ENCODE measurements at regions not wholly inside any gene's neighbourhood (a gene's known extent, or its start where the extent isn't known, plus 50 kb on each side); places are given as distances from the start of the nearest gene placed in this dataset.
A peak's percentile ranks its signal among the peaks of the same experiment; 100 is the strongest.
"Not testable (repeated sequence)": the region's sequence is repeated elsewhere in the genome, so short reads cannot be mapped to it uniquely, and the experiment has no call there.

DNA sequence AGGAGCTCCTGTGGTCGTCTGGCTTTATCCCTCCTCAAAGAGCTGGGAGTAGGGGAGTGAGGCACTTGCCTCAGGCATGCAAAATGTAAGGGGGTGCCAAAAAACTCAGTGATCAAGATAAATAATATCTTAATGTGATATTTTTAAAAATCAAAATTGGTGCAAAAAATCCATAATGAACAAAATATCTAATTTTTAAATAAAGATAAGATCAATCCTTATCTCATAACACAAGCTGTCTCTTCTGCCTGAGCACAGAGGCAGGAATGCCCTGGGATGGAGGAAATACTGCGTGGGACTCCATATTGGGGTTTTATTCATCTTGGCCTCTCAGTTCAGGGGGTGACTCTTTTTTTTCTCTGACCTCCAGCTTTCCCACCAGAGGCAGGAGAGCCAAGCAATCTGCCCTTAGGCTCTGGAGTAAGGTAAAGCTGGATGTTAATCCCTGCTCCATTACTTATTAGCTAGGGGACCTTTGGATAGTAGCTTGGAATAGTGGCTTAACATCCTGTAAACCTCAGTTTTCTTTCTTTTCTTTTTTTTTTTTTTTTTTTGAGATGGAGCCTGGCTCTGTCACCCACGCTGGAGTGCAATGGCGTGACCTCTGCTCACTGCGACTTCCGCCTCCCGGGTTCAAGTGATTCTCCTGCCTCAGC is 77.3 kb upstream of the NFASC start:
- Mint-ChIP-seq H3K9me3 (peaks cover 3% of the 10 kb centered on the region), H3K4me1 (ENCODE audit: low read depth) (no peaks in the 10 kb centered on the region), H3K27me3 (ENCODE audit: low read depth) (peaks cover 14% of the 10 kb centered on the region), H3K4me3 (no peak overlapping the region), H3K36me3 (ENCODE audit: insufficient read depth) (no peaks in the 10 kb centered on the region)
- DNase-seq (no peak), ATAC-seq (no peak)

DNA sequence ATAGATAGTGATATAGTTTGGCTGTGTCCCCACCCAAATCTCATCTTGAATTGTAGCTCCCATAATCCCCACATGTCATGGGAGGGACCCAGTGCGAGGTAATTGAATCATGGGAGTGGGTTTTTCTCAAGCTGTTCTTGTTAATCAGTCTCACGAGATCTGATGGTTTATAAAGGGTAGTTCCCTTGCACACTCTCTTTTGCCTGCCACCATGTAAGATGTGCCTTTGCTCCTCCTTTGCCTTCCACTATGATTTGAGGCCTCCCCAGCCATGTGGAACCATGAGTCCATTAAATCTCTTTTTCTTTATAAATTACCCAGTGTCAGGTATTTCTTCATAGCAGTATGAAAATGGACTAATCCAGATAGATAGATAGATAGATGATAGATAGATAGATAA is 73.8 kb upstream of the NFASC start:
- H3K9me3 Mint-ChIP-seq; H3K27me3 Mint-ChIP-seq (ENCODE audit: low read depth); H3K4me1 Mint-ChIP-seq (ENCODE audit: low read depth); H3K4me3 Mint-ChIP-seq; DNase-seq; H3K36me3 Mint-ChIP-seq (ENCODE audit: insufficient read depth); ATAC-seq: not testable (repeated sequence)

GRCh38 chr1:204797401-204797800 is 73.3 kb upstream of the NFASC start:
- DNase-seq, result no peak
- H3K36me3 Mint-ChIP-seq (ENCODE audit: insufficient read depth), result no peaks in the 10 kb centered on the region
- H3K9me3 Mint-ChIP-seq, result peaks cover 3% of the 10 kb centered on the region
- no peaks in the 10 kb centered on the region for H3K4me1 Mint-ChIP-seq (ENCODE audit: low read depth)
- no peak overlapping the region for H3K4me3 Mint-ChIP-seq
- peaks cover 5% of the 10 kb centered on the region for H3K27me3 Mint-ChIP-seq (ENCODE audit: low read depth)
- no peak for ATAC-seq

GRCh38 chr1:204799630-204800029 is 71.0 kb upstream of the NFASC start:
- Mint-ChIP-seq H3K27me3 (ENCODE audit: low read depth) (peaks cover 5% of the 10 kb centered on the region), H3K4me1 (ENCODE audit: low read depth) (peaks cover 2% of the 10 kb centered on the region), H3K4me3 (no peak overlapping the region), H3K9me3 (peaks cover 3% of the 10 kb centered on the region), H3K36me3 (ENCODE audit: insufficient read depth) (no peaks in the 10 kb centered on the region)
- ATAC-seq, result no peak
- no peak for DNase-seq

DNA sequence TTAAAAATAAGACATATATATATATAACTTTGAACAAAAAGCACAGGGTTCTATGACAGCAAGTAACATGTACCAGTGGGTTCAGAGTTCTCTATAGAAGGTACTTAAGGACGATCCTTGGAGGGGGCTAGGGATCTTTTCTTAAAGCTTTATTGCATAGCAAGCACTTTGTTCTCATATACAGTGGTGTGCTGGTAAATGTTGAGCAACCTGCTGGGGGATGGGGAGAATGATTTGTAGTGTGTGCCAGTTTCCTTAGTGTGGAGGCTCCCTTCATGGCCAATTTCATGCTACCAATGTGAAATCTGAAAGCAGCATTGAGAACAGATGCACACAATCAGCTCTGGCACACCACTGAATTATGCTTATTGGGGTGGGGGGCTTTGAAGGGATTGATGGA is 69.5 kb upstream of the NFASC start:
- Mint-ChIP-seq H3K9me3 (peaks cover 3% of the 10 kb centered on the region), H3K36me3 (ENCODE audit: insufficient read depth) (no peaks in the 10 kb centered on the region), H3K4me3 (no peak overlapping the region), H3K27me3 (ENCODE audit: low read depth) (peaks cover 5% of the 10 kb centered on the region), H3K4me1 (ENCODE audit: low read depth) (peaks cover 2% of the 10 kb centered on the region)
- ATAC-seq (no peak), DNase-seq (no peak)

DNA sequence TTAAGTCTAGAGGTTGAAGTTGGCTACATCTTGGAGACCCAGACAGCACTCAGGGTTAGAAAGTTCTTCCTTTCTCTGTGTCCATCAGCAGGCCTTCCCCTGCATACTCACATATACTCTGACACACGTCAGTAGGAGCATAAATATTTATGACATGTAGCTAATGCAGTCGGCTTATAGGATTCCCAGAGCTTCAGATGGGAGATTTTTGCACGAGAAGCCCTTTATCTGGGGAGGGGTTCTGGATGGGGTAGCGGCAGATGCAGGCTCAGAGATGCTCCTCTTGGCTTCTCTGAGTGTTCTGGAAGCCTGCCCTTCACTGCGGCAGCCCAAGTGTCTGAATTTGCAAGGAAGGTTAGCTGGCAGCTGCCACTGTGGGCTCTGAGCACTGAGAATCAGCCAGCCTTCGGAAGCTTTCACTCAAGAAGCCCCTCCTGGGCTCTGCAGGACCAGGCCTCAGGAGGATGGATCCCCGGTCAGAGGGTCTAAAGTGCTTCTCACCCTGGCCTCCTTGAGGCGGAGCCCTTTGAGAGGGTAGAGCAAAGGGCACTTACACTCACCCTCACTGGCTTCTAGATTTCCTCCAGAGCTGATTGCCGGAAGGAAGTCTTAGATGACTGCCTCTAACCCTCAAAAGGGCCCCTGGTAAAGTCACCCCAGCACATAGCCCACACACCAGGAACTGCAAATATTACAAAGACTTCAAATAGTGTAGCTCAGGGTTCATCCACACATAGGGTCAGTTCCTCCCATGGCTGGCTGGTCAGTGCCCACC is 68.1 kb upstream of the NFASC start:
- H3K4me3 Mint-ChIP-seq, result no peak overlapping the region
- H3K9me3 Mint-ChIP-seq, result peaks cover under 1% of the 10 kb centered on the region
- ATAC-seq (no peak), DNase-seq (no peak)
- H3K36me3 Mint-ChIP-seq (ENCODE audit: insufficient read depth), result no peaks in the 10 kb centered on the region
- H3K27me3 Mint-ChIP-seq (ENCODE audit: low read depth), result peaks cover 5% of the 10 kb centered on the region
- H3K4me1 Mint-ChIP-seq (ENCODE audit: low read depth), result peaks cover 2% of the 10 kb centered on the region

- H3K27me3 Mint-ChIP-seq (ENCODE audit: low read depth), result peaks cover 5% of the 10 kb centered on the region
- no peak for ATAC-seq
- no peaks in the 10 kb centered on the region for H3K36me3 Mint-ChIP-seq (ENCODE audit: insufficient read depth)
- DNase-seq, result no peak
- H3K4me3 Mint-ChIP-seq, result no peak overlapping the region
- no peaks in the 10 kb centered on the region for H3K9me3 Mint-ChIP-seq
- H3K4me1 Mint-ChIP-seq (ENCODE audit: low read depth), result peaks cover 2% of the 10 kb centered on the region
Observed at GRCh38 chr1:204803607-204804006, 67.1 kb upstream of the NFASC start.

DNA sequence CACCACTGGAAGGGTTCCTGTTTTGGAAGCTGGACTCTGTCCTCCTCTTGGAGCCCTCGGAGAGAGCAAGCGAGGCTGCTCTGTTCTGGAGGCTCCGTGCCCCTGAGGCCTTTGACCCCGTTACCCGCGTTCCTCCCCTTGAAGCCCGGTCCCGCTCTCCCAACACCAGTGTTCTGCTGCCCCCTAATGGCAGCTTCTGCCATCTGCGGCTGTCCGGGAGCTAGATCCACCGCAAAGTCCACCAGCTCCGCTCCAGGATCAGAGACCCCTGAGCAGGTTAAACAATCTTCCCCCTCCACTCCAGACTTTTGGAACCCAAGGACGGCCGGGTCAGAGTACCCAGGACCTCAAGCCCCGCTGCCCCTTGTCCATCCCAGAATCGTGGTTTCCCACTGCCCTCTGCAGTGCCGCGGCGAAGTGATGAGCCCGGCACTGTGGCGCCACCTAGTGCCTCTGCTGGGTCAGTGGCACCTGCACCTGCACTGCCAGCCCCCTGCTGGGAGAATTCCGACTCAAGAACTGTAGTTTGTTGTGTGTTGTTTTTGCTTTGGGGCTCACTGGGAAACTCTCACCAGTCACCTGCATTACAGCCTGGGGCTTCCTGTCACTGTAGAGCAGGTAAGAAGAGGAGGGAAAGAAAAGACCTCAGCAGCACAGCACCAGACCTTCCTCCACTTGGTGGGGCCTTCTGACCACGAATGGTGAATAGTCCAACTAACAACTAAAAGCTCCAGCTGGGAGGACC is 63.5 kb upstream of the NFASC start:
- no peaks in the 10 kb centered on the region for H3K9me3 Mint-ChIP-seq
- peaks cover 2% of the 10 kb centered on the region for H3K4me1 Mint-ChIP-seq (ENCODE audit: low read depth)
- H3K27me3 Mint-ChIP-seq (ENCODE audit: low read depth), result no peaks in the 10 kb centered on the region
- H3K4me3 Mint-ChIP-seq, result peak overlapping the region; percentile 82
- H3K36me3 Mint-ChIP-seq (ENCODE audit: insufficient read depth), result no peaks in the 10 kb centered on the region
- DNase-seq (peak; percentile 78), ATAC-seq (peak; percentile 96 to 97)

- H3K27me3 Mint-ChIP-seq (ENCODE audit: low read depth), result peaks cover 9% of the 10 kb centered on the region
- no peaks in the 10 kb centered on the region for H3K9me3 Mint-ChIP-seq
- DNase-seq (no peak), ATAC-seq (no peak)
- no peaks in the 10 kb centered on the region for H3K4me1 Mint-ChIP-seq (ENCODE audit: low read depth)
- H3K4me3 Mint-ChIP-seq, result no peak overlapping the region
- no peaks in the 10 kb centered on the region for H3K36me3 Mint-ChIP-seq (ENCODE audit: insufficient read depth)
Observed at GRCh38 chr1:204809488-204809887, 61.2 kb upstream of the NFASC start.

DNA sequence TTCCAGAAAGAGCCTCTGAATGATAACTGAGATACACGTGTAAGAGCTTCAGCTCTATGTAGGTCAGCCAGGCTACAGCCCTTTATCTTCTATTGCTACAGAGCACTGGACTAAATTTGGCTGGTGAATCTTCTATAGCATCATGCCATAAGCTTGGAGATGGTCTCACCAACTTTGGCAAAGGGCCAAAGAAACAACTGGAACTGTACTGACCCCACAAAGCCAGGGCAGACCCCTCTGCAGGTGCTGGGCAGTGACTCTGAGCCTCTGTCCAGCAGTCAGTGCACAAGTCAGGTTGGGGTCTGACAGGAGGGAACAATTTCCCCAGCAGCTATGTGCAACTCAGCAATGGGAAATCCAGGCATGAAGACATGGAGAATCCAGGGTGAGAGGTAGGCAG is 57.8 kb upstream of the NFASC start:
- Mint-ChIP-seq H3K9me3 (no peaks in the 10 kb centered on the region), H3K4me3 (no peak overlapping the region), H3K36me3 (ENCODE audit: insufficient read depth) (no peaks in the 10 kb centered on the region), H3K27me3 (ENCODE audit: low read depth) (peaks cover 25% of the 10 kb centered on the region), H3K4me1 (ENCODE audit: low read depth) (no peaks in the 10 kb centered on the region)
- DNase-seq (no peak), ATAC-seq (no peak)

DNA sequence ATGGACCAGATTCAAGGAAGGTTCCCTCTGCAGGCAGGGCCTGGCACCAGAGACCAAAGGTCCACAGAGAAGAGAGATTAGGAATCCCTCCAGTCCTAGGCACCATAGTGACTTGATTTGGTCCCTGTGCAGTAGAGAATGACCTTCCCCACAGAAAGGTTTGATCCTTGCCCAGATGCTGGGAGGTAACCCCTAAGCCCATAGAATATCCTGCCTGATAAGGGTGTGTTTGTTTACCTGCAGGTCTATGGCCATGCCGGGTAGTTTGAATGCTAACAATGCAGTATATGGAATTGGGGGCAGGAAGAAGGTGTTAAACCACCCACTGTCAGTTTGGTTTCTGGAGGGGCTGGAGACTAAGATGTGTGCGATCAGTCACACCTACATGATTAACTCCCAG is 57.1 kb upstream of the NFASC start:
- H3K4me3 Mint-ChIP-seq, result no peak overlapping the region
- no peaks in the 10 kb centered on the region for H3K36me3 Mint-ChIP-seq (ENCODE audit: insufficient read depth)
- no peak for DNase-seq
- H3K27me3 Mint-ChIP-seq (ENCODE audit: low read depth), result peaks cover 29% of the 10 kb centered on the region
- H3K9me3 Mint-ChIP-seq, result no peaks in the 10 kb centered on the region
- H3K4me1 Mint-ChIP-seq (ENCODE audit: low read depth), result no peaks in the 10 kb centered on the region
- no peak for ATAC-seq

GRCh38 chr1:204814166-204814884 is 56.3 kb upstream of the NFASC start:
- no peak for DNase-seq
- no peak for ATAC-seq
- H3K9me3 Mint-ChIP-seq, result no peaks in the 10 kb centered on the region
- no peaks in the 10 kb centered on the region for H3K36me3 Mint-ChIP-seq (ENCODE audit: insufficient read depth)
- H3K4me1 Mint-ChIP-seq (ENCODE audit: low read depth), result no peaks in the 10 kb centered on the region
- no peak overlapping the region for H3K4me3 Mint-ChIP-seq
- H3K27me3 Mint-ChIP-seq (ENCODE audit: low read depth), result peaks cover 29% of the 10 kb centered on the region

DNA sequence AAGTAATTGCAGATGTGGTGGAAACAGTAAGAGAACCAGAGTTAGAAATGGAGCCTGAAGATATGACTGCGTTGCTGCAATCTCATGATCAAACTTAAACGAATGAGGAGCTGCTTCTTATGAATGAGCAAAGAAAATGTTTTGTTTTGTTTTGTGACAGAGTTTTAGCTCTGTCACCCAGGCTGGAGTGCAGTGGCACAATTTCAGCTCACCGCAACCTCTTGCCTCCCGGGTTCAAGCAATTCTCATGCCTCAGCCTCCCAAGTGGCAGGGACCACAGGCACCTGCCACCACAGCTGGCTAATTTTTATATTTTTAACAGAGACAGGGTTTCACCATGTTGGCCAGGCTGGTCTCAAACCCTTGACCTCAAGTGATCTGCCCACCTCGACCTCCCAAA is 53.3 kb upstream of the NFASC start:
- Mint-ChIP-seq H3K27me3 (ENCODE audit: low read depth) (peaks cover 31% of the 10 kb centered on the region), H3K4me1 (ENCODE audit: low read depth) (no peaks in the 10 kb centered on the region), H3K9me3 (no peaks in the 10 kb centered on the region), H3K4me3 (no peak overlapping the region), H3K36me3 (ENCODE audit: insufficient read depth) (no peaks in the 10 kb centered on the region)
- no peak for DNase-seq
- no peak for ATAC-seq

DNA sequence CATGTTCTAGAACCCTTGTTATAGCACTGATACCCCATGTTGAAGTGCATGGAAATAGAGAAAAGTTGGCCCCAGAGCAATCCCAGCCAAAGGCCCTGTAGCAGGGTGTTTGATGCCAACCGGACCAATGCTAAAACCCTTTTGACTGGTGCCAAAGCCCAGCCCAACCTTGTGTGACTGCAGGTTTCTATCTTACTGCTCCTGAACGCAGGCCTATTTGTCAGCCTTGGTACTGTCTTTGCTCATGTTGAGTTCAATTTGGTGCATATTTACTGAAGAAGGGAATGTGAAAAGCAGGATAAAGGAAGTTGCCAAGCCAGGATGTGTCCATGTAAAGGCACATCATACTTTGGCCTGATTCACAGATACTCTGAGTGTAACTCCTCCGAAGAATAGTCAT is 51.7 kb upstream of the NFASC start:
- ATAC-seq, result no peak

More for the DNA sequence above, 51.7 kb upstream of the NFASC start:
- no peak for DNase-seq
- H3K36me3 Mint-ChIP-seq (ENCODE audit: insufficient read depth), result no peaks in the 10 kb centered on the region
- H3K4me1 Mint-ChIP-seq (ENCODE audit: low read depth), result no peaks in the 10 kb centered on the region
- peaks cover 28% of the 10 kb centered on the region for H3K27me3 Mint-ChIP-seq (ENCODE audit: low read depth)
- no peak overlapping the region for H3K4me3 Mint-ChIP-seq
- H3K9me3 Mint-ChIP-seq, result no peaks in the 10 kb centered on the region

All from activated T-cell treated with anti-CD3 and anti-CD28 coated beads, Interleukin-2, amount 50 U/mL, for 4 hours (primary cell).